Ascending aorta (tissue), 2 donors: ENCODE measurements at regions not wholly inside any gene's neighbourhood (a gene's known extent, or its start where the extent isn't known, plus 50 kb on each side); places are given as distances from the start of the nearest gene placed in this dataset.

Experiments used
- DNase-seq, 2 donors: peaks; one replicate each; pipeline ENCODE4 v3.0.0-alpha.2; 2019; ENCODE audit warnings: low spot score in 2 of 2
- H3K27ac ChIP-seq, 2 donors: fragments of 200-600 bp; sonication (generic); one replicate each; pipeline ENCODE4 v1.5.1; 2016 to 2017; ENCODE audit warnings: mild to moderate bottlenecking in 1 of 2
- H3K27me3 ChIP-seq: fragments of 200-600 bp; sonication (generic); one replicate; pipeline ENCODE4 v1.5.1; 2017
- H3K36me3 ChIP-seq, 2 donors: fragments of 200-600 bp; sonication (generic); one replicate each; pipeline ENCODE4 v1.5.1; 2016
- H3K4me1 ChIP-seq, 2 donors: fragments of 200-600 bp; sonication (generic); one replicate each; pipeline ENCODE4 v1.5.1; 2016 to 2017; ENCODE audit warnings: mild to moderate bottlenecking in 1 of 2
- H3K4me3 ChIP-seq, 2 donors: fragments of 200-600 bp; sonication (generic); one replicate each; pipeline ENCODE4 v1.5.1; 2016 to 2017; ENCODE audit warnings: mild to moderate bottlenecking in 1 of 2
- H3K9me3 ChIP-seq, 2 donors: fragments of 200-600 bp; sonication (generic); one replicate each; pipeline ENCODE4 v1.5.1; 2016
- CTCF ChIP-seq, 3 experiments: fragments of 200-600 bp in 2 of 3; fragments of 450-650 bp in 1 of 3; sonication (generic) in 2 of 3; IDR thresholded peaks; one replicate each; pipeline ENCODE4 v1.5.1; 2016 to 2019; ENCODE audit warnings: antibody characterized with exemption in 3 of 3, mild to moderate bottlenecking in 1 of 3, moderate library complexity in 1 of 3
- intact Hi-C: fragments of 100-400 bp; cut with DNase I; formaldehyde crosslinking; loops from one replicate; pipeline ENCODE4 v1.15.1; 2023

- DNase-seq, result no peak
- no peaks in the 10 kb centered on the region for H3K4me1 ChIP-seq
- H3K9me3 ChIP-seq, result peaks cover 0 to 5% of the 10 kb centered on the region in 2 donors
- intact Hi-C loops, result no loop called here
- no peaks in the 10 kb centered on the region for H3K36me3 ChIP-seq
- no peak overlapping the region for H3K27ac ChIP-seq
- no peak for TF ChIP-seq CTCF (IDR thresholded peaks at IDR 0.05)
- no peak overlapping the region for H3K4me3 ChIP-seq
- no peaks in the 10 kb centered on the region for H3K27me3 ChIP-seq
Observed at GRCh38 chr6:925656-926213, 232.8 kb upstream of the EXOC2 start.

- Histone ChIP-seq H3K4me1 (no peaks in the 10 kb centered on the region), H3K4me3 (no peak overlapping the region), H3K36me3 (no peaks in the 10 kb centered on the region), H3K27me3 (no peaks in the 10 kb centered on the region), H3K9me3 (peaks cover 0 to 5% of the 10 kb centered on the region in 2 donors), H3K27ac (no peak overlapping the region)
- DNase-seq, result no peak
- intact Hi-C loops, result no loop called here
- TF ChIP-seq CTCF (IDR thresholded peaks at IDR 0.05), result no peak
Observed at GRCh38 chr6:924661-925060, 231.7 kb upstream of the EXOC2 start.

- no peaks in the 10 kb centered on the region for H3K36me3 ChIP-seq
- no peak overlapping the region for H3K27ac ChIP-seq
- H3K4me3 ChIP-seq, result no peak overlapping the region
- no peaks in the 10 kb centered on the region for H3K27me3 ChIP-seq
- no peaks in the 10 kb centered on the region for H3K4me1 ChIP-seq
- DNase-seq, result no peak
- no peak for TF ChIP-seq CTCF (IDR thresholded peaks at IDR 0.05)
- peaks cover 0 to 5% of the 10 kb centered on the region in 2 donors for H3K9me3 ChIP-seq
- intact Hi-C loops, result no loop called here
Observed at GRCh38 chr6:921400-921799, 228.5 kb upstream of the EXOC2 start.

- Histone ChIP-seq H3K4me1 (no peaks in the 10 kb centered on the region), H3K9me3 (peaks cover 0 to 5% of the 10 kb centered on the region in 2 donors), H3K27ac (no peak overlapping the region), H3K36me3 (no peaks in the 10 kb centered on the region), H3K4me3 (no peak overlapping the region), H3K27me3 (no peaks in the 10 kb centered on the region)
- DNase-seq, result no peak
- intact Hi-C loops, result no loop called here
- no peak for TF ChIP-seq CTCF (IDR thresholded peaks at IDR 0.05)
Observed at GRCh38 chr6:920512-920911, 227.6 kb upstream of the EXOC2 start.

DNA sequence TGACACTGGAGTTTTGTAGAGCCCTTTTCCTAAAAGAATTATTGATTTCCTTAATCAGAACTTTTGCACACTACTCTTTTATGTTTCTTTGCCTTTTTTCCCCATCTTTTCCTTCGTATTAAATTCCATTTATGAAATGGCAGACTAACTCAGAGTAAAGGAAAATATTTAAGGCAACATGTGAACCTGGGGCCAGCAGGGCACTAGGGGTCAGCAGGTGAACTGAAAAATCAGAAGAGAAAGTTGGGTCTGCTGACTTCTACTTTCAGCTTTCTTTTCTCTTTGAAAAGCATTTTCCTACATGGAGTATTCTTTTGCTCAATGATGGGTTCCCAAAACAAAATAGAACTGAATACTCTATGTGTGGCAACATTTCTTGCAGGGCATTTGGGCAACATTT, 226.6 kb upstream of the EXOC2 start:
- Histone ChIP-seq H3K27me3 (no peaks in the 10 kb centered on the region), H3K27ac (no peak overlapping the region), H3K4me1 (no peaks in the 10 kb centered on the region), H3K36me3 (no peaks in the 10 kb centered on the region), H3K9me3 (peaks cover 0 to 5% of the 10 kb centered on the region in 2 donors), H3K4me3 (no peak overlapping the region)
- TF ChIP-seq CTCF (IDR thresholded peaks at IDR 0.05), result no peak
- intact Hi-C loops, result no loop called here
- DNase-seq, result no peak

DNA sequence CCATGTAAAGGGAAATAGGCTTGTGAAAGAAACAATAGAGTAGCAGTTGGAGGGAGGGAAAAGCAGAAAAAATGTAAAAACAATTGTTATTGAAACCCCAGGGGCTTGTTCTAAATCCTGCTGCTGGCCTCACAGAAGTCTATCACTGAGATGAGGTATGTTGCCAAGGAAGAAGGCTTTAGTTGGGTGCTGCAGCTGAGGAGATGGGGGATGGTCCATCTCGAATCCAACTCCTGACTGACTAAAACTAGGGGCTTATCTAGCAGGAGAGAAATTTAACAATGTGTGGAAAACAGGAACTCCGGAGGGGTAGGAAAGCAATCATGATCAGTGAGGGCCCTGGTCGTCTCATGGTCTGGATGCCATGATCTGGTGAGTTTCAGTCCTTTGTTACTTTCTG, 225.0 kb upstream of the EXOC2 start:
- no peak for DNase-seq
- Histone ChIP-seq H3K36me3 (no peaks in the 10 kb centered on the region), H3K4me3 (no peak overlapping the region), H3K27ac (no peak overlapping the region), H3K27me3 (no peaks in the 10 kb centered on the region), H3K4me1 (no peaks in the 10 kb centered on the region), H3K9me3 (peaks cover 0 to 5% of the 10 kb centered on the region in 2 donors)
- intact Hi-C loops, result no loop called here
- TF ChIP-seq CTCF (IDR thresholded peaks at IDR 0.05), result no peak
